ENCODE measurements at regions not wholly inside any gene's neighbourhood (a gene's known extent, or its start where the extent isn't known, plus 50 kb on each side); places are given as distances from the start of the nearest gene placed in this dataset.

GRCh38 chr1:63073309-63074306, 248.8 kb upstream of the FOXD3 start:
- no peak overlapping the region for H3K27ac ChIP-seq (replicated peaks)
- no peak overlapping the region for H3K4me3 ChIP-seq (replicated peaks; ENCODE audit: insufficient read depth, low read length)
- peaks cover 33% of the 10 kb centered on the region for H3K27me3 ChIP-seq (ENCODE audit: insufficient read depth, poor library complexity, severe bottlenecking)
- DNase-seq (ENCODE audit: low read depth in 1 of 2, low spot score in 1 of 2) = no peak
- no peak for TF ChIP-seq GABPA (IDR thresholded peaks at IDR 0.05; ENCODE audit: low read depth)
- TF ChIP-seq SPI1 (IDR thresholded peaks at IDR 0.05; ENCODE audit: borderline replicate concordance, low read depth) = no peak
- no peak for TF ChIP-seq POLR2AphosphoS5 (IDR thresholded peaks at IDR 0.05; ENCODE audit: low read depth)
- TF ChIP-seq REST (IDR thresholded peaks at IDR 0.05; ENCODE audit: insufficient replicate concordance, low read depth) = no peak
- TF ChIP-seq CTCF (IDR thresholded peaks at IDR 0.05; ENCODE audit: insufficient read depth, low read length) = no peak

GRCh38 chr1:63074321-63074720, 248.0 kb upstream of the FOXD3 start:
- no peak for DNase-seq (ENCODE audit: low read depth in 1 of 2, low spot score in 1 of 2)
- Histone ChIP-seq H3K4me3 (replicated peaks; ENCODE audit: insufficient read depth, low read length) (no peak overlapping the region), H3K27ac (replicated peaks) (no peak overlapping the region), H3K27me3 (ENCODE audit: insufficient read depth, poor library complexity, severe bottlenecking) (peaks cover 33% of the 10 kb centered on the region)
- TF ChIP-seq GABPA (IDR thresholded peaks at IDR 0.05; ENCODE audit: low read depth) = no peak
- TF ChIP-seq POLR2AphosphoS5 (IDR thresholded peaks at IDR 0.05; ENCODE audit: low read depth) = no peak
- no peak for TF ChIP-seq CTCF (IDR thresholded peaks at IDR 0.05; ENCODE audit: insufficient read depth, low read length)
- no peak for TF ChIP-seq REST (IDR thresholded peaks at IDR 0.05; ENCODE audit: insufficient replicate concordance, low read depth)
- TF ChIP-seq SPI1 (IDR thresholded peaks at IDR 0.05; ENCODE audit: borderline replicate concordance, low read depth) = no peak

GRCh38 chr1:63082766-63083165, 239.6 kb upstream of the FOXD3 start:
- no peak for DNase-seq (ENCODE audit: low read depth in 1 of 2, low spot score in 1 of 2)
- Histone ChIP-seq H3K27me3 (ENCODE audit: insufficient read depth, poor library complexity, severe bottlenecking) (peaks cover 3% of the 10 kb centered on the region), H3K4me3 (replicated peaks; ENCODE audit: insufficient read depth, low read length) (no peak overlapping the region), H3K27ac (replicated peaks) (no peak overlapping the region)
- TF ChIP-seq POLR2AphosphoS5 (IDR thresholded peaks at IDR 0.05; ENCODE audit: low read depth) (no peak), SPI1 (IDR thresholded peaks at IDR 0.05; ENCODE audit: borderline replicate concordance, low read depth) (no peak), GABPA (IDR thresholded peaks at IDR 0.05; ENCODE audit: low read depth) (no peak), REST (IDR thresholded peaks at IDR 0.05; ENCODE audit: insufficient replicate concordance, low read depth) (no peak), CTCF (IDR thresholded peaks at IDR 0.05; ENCODE audit: insufficient read depth, low read length) (no peak)
